C1 segment of cervical spinal cord (tissue), 14 donors: ENCODE measurements at regions not wholly inside any gene's neighbourhood (a gene's known extent, or its start where the extent isn't known, plus 50 kb on each side); places are given as distances from the start of the nearest gene placed in this dataset.
"Not testable (repeated sequence)": the region's sequence is repeated elsewhere in the genome, so short reads cannot be mapped to it uniquely, and the experiment has no call there.

Source experiments
- DNase-seq, 14 donors: peaks; one replicate each; lab custom pipeline; 2025; lab: John Stamatoyannopoulos, UW

GRCh38 chr4:79559398-79559797 lies 151.4 kb upstream of the GK2 start:
- not testable (repeated sequence) for DNase-seq

DNA sequence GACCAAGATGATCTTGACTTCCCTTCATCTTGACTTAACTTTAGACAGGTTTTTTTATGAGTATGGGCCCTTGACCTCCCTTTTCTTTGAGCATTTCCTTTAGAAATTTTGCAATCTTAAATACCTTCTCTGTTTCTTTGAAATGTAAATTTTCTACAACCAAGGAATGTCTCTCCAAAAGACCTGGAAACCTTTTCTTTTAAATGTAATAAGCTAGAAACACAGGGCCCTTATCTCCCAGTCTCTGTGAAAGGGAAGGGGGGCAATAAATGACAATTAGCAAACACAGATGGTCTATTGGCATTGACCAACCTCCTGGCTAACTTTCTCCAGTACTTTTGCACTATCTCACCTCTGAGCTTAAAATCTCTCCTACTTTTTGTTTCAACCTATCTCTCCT lies 144.3 kb upstream of the GK2 start:
- no peak for DNase-seq

GRCh38 chr4:79551555-79551954 lies 143.5 kb upstream of the GK2 start:
- DNase-seq: no peak

- DNase-seq: no peak
Measured at GRCh38 chr4:79547851-79548250, 139.8 kb upstream of the GK2 start.

DNA sequence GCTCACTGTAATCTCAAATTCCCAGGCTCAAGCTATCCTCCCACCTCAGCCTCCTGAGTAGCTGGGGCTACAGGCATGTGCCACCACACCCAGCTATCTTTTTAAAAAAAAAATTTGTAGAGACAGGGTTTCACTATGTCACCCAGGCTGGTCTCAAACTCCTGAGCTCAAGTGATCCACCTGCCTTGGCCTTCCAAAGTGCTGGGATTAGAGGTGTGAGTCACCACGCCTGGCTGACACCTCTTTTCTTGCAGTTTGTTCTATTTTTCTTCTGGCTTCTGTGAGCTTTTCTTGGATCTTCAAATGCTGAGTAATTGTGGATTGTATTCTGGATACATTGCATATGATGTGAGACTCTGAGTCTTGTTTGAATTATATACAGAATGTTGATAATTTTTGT lies 137.3 kb upstream of the GK2 start:
- not testable (repeated sequence) for DNase-seq

DNA sequence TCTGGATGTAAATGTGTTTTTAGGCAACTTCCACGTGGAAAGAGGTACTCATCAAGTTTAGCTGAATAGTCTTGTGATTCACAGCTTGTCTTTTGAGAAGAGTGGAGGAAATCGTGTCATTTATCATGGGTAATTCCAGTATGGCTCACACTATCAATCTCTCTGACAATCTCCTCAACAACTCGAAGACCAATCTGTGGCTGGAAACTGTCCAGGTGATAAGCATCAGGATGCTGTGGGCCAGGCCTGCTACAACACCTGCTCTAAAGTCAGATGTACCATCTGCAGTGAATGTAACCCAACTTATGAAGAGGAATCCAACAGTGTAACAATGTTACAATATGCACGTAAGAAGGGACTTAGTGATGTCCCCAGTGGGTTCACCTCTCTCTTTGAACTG lies 132.1 kb upstream of the GK2 start:
- DNase-seq: no peak

- DNase-seq: no peak
Measured at GRCh38 chr4:79535516-79535915, 127.5 kb upstream of the GK2 start.

- DNase-seq: no peak
Measured at GRCh38 chr4:79528241-79528706, 120.2 kb upstream of the GK2 start.

DNA sequence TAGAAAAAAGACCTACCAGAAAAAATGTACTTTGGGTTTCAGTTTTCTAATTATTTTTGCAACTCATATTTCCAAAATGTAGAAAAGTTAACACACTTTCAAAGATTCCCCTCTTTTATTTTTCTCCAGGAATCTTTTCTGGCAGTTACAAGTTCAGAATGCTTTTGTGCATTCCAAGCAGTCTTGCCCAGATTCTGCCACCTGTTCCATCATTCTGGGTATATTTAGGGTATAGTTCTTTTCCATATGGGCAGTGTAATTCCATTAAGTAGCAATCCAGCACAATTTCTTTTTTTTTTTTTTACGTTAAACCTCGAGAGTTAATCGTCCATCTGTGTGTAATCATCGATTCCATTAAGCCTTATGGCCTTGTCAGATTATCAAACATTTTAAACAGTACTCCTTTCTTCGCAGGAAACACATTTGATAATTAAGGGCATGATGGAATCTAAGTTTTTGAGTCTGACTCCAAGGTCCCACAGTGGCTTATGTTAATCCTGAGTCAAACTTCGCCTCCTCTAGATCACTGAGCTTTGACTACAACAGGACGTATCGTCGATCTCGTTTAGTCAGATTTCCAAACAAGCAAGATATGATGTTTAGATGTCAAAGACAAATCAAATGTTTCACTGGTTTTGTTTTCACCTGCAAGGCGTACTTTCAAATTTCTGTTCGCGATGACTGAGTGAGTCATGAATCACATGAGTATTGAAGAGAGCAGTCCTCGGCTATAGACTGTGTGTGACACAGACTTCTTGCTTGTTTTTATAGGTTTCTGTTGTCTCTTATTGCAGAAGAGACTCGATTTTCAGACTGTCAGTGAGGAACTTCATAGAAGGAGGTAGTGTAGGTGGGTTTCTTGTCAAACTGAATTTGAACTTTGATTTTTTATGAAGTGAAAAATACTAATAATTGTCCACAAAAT lies 118.9 kb upstream of the GK2 start:
- no peak for DNase-seq

- no peak for DNase-seq
Measured at GRCh38 chr4:79516114-79516513, 108.1 kb upstream of the GK2 start.

DNA sequence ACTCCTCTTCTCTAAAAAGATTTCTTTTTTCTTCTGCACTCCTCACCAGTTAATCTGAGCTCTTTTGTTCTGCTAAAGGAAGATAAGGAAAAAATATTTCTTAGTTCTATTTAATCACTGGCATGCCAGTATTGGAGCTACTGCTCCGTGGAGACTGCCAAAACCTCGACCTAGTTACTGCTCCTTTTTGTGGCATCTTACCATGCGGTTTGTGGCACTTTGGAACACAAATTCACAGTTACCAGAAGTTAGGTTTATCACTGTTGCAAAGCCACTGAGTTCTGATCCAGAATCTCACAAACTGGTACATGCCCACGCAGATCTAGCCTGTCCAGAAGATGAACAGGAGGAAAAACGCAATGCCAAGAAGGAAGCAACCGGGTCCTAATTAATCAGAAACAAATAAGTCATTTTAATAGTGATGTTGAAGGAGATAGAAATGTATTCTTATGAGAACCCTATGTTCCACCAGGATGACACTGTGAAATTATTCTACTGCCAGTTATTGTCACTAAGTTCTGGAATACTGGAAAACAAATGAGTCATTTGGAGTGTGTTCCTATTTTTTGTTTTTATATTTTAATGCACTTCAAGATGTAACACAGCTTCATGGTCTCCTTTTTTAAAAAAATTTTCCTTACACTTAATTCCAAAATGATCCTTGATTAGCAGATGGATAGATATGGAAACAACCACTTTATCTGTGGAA lies 106.7 kb upstream of the GK2 start:
- DNase-seq: no peak

DNA sequence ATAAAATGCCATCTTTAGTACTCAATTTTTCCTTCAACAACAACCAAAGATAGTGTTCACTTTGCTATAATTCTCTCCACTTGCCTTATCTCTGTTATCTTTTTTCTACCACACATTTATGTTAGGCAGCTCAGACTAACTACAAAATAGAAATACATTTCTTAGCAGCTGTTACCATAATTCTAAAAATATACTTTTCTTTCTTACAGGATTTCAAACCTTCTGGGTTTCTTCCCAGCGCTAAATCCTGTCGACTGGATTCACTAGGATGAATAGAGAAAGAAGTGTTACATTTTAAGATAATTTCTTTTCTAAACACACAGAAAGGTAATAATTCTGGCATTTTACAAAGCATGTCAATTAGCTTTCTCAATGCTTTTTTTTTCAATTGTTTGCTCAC lies 105.5 kb upstream of the GK2 start:
- DNase-seq: no peak

GRCh38 chr4:79512363-79512762 lies 104.3 kb upstream of the GK2 start:
- no peak for DNase-seq

DNA sequence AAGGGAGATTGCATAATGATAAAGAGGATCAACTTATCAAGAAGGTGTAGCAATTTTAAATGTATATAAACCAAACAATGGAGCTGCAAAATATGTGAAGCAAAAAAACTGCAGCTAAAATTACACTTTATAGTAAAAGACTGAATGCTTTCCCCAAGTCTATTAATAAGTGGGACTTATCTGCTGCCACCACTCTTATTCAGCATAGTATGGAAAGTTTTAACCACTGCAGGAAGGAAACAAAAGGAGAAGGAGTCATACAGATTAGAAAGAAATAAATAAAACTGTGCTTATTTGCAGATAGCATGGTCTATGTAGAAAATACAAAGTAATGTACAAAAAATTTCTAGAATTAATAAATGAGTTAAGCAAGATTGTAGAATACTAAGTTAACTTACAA lies 94.1 kb upstream of the GK2 start:
- no peak for DNase-seq

DNA sequence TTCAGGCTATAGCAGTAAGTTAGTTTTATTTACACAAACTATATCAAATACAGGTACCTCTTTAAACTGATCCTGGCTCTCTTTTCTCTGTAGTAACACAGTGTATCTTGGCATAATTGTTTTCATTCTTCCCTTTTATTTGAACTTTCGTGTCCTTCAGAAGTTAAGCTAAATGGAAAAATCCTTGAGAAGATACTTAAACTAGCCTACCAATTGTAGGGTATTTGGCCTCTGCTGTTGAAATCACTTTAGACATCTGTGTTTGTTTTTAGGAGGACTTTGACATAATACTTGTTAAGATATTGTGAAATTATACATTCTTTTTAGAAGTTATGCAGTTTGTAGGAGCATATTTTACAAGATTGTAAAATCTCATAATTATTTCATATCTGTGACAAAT lies 90.3 kb upstream of the GK2 start:
- no peak for DNase-seq

DNA sequence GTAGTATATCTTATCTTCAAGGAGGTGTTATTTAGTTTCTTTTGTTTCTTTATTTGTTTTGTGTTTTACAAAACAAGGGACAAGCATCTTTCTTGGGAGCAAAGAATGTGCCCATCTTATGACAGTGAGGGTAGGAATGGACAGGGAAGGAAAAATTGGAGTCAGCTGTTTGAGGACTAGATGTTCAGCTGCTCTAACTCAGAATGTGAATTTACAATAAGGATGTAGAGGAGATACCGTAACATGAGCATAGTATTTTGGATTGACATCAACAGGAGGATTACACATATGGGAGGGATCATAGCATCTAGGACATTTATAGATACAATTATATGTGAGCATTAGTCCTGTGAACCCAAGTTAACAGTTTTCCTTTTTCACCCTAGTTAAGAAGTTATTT lies 89.0 kb upstream of the GK2 start:
- DNase-seq: no peak

DNA sequence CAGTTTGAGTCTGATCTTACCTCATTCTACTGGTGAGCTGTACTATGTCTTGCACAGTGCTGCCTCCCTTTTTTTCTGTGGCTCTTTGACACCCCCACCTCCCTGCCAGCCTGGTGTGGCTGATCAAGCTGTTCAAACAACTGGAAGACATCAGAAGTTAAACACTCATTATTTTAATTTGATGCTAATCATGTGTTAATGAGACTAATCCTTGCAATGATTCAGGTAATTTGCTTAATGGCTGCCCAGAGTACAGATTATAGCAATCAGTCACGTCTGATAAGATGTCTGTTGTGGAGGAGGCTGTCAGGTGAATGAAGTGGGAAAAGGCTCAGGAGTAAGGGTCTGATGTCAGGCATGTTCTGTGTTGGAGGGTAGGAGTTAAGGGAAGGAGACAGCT lies 87.4 kb upstream of the GK2 start:
- no peak for DNase-seq

- DNase-seq: no peak
Measured at GRCh38 chr4:79492148-79492547, 84.1 kb upstream of the GK2 start.

DNA sequence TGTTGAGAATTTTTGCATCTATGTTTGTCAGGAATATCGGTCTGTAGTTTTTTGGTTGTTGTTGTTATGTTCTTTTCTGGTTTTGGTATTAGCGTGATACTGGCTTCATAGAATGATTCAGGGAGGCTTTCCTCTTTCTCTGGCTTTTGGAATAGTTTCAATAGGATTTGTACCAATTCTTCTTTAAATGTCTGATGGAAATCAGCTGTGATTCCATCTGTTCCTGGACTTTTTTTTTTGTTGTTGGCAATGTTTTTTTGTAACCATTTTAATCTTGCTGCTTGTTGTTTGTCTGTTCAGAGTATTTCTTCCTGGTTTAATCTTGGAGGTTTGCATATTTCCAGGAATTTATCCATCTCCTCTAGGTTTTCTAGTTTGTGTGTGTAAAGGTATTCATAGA lies 81.5 kb upstream of the GK2 start:
- DNase-seq: no peak

- DNase-seq: no peak
Measured at GRCh38 chr4:79476196-79476595, 68.2 kb upstream of the GK2 start.

GRCh38 chr4:79473439-79473724 lies 65.4 kb upstream of the GK2 start:
- DNase-seq: no peak

DNA sequence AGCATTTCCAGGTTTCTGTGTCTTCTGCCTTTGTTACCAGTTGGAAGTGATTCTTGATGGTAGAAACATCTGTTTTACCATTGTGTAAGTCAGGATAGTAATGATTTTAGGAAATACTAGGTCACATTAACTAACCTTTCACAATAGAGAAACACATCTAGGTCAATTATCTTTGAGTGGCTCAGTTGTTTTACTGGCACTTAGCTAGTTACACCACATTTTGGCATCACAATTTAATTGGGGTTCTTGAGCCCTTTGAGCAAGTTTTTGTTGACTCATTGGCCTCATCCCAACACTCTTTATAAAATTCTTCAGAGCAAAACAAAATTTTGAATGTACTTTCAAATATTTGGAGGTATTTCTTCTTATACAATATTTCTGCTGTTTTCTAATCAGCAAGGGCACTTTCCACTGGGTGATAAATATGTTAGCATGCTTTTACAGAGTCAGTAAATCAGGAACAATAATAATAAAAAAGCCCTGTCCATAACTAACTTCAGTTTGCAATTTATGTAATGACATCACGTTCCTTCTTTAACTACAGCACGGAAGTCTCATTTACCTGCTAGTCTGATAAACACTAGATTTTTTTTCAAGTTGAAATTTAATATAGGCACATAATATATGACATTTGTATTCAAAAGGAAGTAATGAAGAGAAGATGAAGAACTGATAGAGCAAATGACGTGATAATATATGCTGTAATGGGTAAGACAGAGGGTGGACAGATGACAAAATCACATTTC lies 64.8 kb upstream of the GK2 start:
- DNase-seq: no peak

GRCh38 chr4:79472036-79472435 lies 64.0 kb upstream of the GK2 start:
- DNase-seq: no peak
